DMS153 treated with DMSO at 0.1 percent for 48 hours (cell line): ENCODE measurements at regions not wholly inside any gene's neighbourhood (a gene's known extent, or its start where the extent isn't known, plus 50 kb on each side); places are given as distances from the start of the nearest gene placed in this dataset.
"Not testable (repeated sequence)": the region's sequence is repeated elsewhere in the genome, so short reads cannot be mapped to it uniquely, and the experiment has no call there.

ENCODE experiments used
- DNase-seq: peaks from one replicate; lab custom pipeline; 2025; ENCODE audit not compliant: unreplicated experiment; lab: John Stamatoyannopoulos, UW

DNA sequence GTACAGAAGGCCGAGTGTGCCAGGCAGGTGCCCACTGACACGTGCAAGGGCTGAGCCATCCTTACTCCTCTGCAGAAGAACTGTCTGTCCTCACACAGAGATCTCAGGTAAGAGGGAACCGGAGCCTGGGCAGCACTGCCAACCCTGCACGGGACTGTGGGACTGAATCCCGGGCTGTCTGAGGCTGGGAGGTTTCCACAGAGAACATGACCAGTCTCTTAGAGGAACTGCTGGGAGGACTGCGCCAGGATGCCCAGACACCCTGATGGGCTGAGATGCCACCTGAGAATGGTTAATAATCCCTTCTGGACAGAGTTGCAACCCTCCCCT, 302.9 kb upstream of the SFSWAP start:
- DNase-seq: no peak

DNA sequence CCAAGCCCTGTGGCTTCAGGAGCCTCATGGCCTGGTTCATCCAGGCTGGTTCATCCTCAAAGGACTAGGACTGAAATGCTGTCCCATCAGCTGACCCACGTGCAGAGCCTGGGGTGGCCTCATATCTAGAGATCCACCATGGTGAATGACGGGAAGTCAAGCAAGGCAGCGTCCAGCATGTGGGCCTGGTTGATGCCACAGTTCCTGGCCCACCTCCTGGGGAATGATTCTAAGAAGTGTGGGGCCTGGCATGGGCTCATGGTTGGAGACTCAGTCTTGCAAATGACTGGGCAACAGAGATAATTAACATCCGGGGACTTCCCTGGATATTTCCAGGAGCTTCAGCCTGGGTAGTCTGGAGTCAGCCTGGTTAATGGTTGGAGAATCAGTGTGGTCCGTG, 302.4 kb upstream of the SFSWAP start:
- no peak for DNase-seq

DNA sequence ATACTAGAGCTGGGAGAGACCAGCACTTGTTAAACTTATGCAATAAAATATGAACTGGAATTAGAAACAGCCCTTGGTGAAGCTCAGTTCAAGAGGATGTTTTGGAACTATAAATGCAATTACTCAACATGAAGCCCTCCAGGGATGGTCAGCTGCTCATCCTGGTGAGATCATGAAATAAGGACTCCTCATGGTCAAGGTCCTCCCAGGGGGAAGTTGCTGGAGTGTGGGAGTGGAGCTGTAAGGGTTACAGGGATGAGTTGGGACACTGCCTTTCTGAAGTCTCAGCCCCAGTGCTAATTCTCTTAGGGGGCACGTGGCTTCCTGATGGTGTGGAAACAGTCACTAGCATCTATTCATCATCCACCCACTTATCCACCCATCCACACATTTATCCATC, 301.7 kb upstream of the SFSWAP start:
- DNase-seq: no peak

DNA sequence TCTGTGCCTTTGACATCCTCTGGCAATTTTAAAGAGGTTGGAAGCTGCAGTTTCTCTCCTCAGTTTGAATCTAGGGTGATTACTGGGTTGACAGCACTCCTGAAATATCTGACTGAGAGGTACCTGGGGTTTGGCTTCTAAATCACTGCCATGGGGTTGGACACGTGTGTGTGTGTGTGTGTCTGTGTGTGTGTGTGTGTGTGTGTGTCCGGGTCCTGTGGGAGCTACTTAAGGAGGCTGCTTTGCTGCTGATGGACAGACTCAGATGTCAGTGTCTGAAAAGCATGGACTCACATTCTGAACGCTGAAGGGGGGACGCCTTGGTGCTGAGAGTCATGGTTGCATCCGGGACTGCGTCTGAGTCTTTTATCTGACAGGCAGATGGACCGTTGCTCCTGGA, 299.1 kb upstream of the SFSWAP start:
- DNase-seq: not testable (repeated sequence)

DNA sequence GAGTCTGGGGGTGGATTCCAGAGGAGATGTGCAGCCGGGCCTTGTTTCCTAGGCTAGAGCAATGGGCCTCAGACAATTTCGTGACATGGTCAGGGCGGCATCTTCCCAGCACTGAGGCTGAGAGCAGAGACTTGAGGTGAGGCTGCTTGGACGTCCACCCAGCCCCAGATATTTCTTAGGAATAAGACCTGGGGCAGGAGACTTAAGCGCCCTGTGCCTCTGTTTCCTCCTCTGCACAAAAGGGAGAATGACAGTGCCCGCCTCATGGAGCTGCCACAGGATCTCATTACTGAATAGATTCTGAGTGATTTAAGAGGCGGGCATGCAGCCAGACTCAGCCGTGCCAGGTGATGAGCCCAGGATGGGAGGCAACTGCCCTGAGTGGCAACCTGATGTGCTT, 297.9 kb upstream of the SFSWAP start:
- DNase-seq: no peak

DNA sequence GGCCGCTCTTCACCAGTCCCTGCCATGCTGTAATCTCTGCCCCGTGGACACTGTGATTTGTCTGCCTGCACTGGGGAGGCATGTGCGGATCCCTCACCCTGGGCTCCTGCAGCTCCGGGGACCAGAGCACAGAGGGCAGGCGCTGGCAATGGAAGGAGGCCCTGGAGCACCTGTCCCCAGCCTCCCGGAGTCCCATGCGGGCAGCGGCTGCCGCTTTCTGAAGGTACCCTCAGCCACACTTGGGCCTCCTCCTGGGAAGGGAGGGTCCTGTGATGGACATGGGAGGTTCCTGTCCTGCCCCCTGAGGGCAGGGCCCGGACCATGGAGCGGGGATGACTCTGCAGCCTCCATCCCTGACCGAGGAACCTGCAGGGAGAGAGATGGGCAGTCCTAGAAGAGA, 297.4 kb upstream of the SFSWAP start:
- no peak for DNase-seq

DNA sequence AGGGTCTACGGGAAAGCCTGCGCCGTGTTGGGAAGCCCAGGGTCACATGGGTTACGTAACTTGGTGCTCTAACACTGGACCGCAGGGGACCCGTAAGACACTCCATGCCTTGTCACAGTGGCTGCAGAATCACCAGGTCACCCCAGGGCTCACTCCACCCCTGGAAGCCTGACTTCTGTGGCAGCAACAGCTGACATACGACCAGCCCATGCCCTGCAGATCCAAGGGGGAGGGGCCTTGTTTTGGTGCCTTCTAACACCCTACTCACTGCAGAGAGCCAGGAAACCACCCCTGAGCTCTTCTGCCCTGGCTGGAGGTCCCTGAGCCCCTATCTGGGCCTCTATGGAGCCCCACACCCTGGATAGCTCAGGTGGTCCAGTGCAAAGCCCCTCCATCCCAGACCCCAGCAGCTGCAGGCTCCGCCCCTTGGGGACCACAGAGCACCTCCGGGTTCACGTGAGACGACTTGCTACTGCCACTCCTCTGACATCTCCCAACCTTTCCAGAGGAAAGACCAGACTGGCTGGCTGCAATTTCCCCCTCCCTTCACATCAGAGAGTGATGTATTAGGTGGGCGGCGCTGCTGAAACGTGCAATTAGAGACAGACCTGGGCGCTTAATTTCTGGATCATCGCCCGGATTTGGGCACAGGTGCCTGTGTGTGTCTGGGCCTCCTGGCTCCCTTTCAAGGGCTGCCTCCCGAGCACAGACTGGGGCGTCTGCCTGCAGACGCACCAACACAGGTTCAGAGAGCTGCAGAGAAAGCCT, 296.6 kb upstream of the SFSWAP start:
- not testable (repeated sequence) for DNase-seq

DNA sequence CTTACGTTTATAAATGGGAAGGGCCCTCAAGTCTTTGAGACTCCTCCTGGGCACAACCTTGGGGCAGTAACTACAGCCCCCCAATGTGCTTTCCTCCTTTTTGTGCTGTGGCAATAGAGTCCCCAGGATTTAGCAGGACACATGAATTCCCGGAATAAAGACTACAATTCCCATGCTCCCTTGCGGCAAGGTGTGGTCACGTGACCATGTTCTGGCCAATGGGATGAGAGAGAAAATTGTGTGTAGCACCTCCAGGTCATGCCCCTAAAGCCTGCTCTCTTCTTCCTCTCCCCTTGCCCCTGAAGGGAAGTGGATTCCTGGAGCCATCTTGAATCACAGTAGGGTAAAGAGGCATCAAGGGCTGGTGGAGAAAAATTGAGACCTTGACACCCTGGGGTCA, 295.1 kb upstream of the SFSWAP start:
- no peak for DNase-seq

DNA sequence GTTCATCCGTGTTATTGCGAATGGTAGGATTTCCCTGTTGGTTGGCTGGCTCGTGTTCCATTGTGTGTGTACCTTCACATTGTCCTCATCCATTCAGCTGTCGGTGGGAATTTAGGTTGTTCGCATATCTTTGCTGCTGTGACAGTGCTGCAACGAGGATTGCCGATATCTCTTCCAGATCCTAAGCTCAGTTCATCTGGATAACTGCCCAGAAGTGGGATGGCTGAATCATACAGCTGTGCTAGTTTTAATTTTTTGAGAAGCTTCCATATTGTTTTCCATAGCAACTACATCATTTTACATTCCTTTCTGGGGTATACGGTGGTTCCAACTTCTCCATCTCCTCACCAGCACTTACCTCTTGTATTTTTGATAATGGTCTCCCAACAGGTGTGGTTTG, 292.8 kb upstream of the SFSWAP start:
- DNase-seq: no peak

DNA sequence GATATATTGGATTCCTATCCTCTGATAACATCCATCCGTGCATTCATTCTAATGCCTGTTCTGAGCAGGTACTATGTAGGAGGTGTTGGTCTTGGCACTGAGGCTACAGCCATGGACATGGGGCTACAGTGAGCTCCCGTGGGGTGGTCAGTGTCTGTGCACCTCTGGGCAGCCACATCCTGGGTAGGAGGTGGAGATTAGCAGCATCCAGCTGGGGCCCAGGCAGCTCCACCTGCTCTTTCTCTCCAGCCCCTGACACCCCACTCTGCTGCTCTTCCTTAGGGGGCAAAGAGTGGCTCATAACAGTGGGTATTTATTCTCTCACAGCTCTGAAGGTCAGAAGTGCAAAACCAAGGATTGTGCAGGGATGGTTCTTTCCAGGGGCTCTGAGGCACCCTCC, 292.0 kb upstream of the SFSWAP start:
- no peak for DNase-seq

DNA sequence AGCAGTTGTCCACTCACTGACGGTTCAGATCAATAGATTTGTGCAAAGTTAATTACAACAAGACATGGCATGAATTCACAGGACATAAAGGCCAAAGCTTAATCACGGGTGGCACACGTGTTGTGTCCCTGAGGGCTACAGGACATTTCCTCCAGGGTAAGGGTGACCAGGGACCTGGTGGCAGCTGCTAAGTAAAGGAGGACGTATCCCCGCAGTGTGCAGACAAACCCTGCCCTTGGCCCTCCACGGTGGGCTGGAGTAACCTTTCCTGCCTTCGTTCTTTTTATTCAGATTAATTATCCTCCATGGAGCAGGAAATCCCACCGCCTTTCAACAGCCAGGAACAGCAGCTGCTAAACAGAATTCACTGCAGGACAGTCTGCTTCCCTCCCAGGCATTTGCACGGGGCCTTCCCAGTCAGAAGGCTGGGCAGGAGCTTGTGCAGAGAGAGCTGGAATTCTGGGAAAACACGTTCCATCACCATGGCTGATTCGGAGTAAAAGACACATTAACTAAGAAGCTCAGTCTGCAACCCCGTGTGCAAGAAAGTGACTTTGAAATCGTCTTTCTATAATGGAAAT, 289.9 kb upstream of the SFSWAP start:
- no peak for DNase-seq

DNA sequence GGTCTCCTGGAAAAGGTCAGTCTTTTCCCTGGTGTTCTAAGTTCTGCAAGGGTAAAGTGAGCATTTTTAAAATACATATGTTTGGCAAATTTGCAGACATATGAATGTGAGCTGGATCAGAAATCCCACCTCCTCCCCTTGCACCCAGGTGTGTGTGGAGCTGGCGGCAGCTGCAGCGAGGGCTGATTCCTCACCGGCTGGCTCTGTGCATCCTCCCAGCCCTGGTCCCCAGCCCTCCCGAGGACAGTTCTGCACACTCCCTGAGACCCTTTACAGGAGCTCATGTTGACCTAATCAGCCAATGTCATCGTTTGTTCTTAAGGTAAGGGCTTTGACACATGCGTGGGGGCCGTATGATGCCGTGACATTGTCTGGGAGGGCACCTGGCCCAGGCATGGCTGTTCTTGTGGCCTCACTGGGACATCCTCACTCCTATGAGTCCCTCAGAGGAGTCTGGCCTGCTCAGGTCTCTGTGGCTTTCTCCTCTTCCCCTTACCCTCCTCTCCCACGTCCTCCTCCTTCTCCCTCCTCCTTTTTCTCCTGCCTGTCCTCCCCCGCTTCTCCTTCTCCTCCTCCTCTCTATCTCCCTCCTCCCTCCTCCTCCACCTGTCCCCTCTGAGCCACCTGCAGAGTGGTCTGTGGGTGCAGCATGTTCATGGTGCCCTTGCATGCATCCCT, 289.2 kb upstream of the SFSWAP start:
- no peak for DNase-seq

DNA sequence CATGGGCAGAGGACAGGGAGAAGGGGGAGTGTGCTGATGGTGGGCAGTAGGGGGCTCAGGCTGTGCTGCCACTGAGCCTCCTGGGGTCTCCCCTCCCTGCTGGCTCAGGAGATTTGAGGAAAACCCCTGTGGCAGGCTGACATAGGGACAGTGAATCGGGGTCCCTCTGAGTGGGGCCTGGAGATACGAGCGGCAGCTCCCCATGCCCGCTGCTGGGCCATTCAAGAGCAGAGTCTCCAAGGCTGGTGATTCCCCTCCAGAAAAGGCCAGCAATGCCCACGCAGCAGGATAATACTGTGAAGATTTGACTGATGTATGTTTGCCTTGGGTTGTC, 288.7 kb upstream of the SFSWAP start:
- DNase-seq: no peak

DNA sequence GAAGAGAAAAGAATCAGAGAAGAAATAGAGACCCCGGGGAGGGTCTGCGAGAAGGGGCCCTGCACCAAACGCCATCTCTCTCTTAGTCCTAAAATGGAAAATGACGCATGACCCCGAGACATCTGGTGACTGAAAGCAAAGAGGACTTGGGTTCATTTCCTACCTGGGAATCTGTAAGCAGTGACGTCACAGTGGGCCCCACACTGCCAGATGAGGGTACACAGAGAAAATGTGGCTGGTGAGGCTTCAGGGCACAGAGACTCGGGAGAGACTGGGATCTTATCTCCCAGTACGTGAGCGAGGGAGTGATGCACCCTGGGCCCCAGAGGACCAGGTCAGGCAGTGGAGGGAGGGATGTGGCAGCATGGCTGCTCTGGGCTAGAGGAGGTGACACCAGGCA, 288.1 kb upstream of the SFSWAP start:
- no peak for DNase-seq

DNA sequence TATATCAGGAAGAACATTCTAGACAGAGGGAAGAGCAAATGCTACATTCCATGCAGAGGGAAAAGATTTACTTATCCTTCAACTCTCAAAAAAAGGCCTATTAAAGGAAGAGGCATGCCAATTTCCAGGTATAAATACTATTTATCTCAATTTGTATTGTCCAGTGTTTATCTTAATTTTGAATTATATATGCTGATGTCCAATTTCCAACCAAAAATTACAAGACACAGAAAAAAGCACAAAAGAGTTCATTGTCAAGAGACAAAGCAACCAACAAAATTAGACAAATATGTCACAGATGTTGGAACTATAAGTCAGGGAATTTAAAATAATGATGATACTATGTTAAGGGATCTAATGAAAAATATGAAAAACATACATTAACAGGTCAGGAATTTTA, 286.6 kb upstream of the SFSWAP start:
- no peak for DNase-seq

DNA sequence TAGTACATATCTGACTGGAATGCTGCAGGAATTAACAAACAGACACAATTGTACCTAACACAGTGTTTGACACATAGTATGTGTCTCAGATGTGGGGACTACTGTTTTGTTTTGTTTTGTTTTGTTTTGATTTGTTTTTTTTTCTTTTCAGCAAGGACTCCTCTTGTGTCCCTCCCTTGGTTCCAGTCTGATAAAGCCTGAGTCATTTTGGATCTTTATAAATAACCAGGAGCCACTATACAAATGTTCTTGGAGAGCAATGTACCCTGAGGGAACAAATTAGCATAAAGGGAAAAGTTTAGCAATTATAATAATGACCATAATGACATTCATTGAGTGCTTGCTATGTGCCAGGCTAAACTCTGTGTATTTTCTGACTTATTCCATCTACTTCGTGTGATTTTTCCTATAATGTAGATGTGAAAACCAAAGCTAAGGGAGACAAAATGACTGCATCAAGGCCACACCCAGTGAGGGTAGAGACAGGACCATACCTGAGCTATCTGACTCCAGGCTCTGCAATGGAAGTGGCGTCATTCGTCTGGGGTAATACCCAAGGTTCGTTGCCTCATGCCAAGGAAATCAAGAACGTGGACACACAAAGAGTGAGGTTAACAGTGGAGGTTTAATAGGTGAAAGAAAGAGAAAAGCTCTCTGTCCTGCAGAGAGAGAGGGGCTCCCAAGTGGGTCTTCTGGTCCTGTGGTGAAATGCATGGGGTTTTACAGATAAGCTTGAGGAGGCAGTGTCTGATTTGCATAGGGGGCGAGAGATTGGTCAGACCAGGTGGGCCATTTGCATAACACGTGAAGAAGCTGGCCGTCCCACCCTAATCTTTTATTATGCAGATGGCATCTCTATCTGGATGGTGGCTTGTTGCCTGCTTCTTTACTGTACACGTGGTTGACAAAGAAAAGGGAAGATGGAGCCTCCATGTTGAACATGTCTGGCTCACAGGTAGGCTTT, 285.5 kb upstream of the SFSWAP start:
- DNase-seq: no peak

DNA sequence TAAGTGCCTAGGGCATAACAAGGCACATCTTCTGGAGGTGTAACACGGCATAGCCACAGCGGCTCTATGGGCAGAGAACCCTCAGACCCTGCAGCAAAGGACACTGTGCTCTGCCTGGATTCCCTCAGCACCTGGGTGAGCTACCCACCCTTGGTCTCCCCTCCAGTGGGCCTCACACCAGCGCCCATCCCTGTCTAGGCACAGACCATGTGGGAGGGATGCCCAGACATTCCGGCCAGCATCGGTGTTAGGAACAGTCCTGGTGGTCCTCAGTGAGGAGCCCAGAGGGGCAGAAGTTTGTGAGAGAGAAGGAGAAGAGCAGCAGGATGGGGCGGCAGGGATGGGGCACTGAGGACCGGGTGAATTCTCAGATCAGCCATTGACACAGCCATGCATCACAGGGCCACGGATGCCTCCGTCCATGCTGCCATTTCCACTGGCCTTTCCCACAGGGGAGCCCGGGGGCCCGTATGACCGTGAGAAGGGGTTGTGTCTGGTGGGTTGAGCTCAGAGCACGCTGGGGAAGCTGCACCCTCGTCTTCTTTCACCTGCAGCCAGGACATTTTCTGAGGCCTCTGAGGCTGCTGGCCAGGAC, 282.7 kb upstream of the SFSWAP start:
- DNase-seq: no peak

DNA sequence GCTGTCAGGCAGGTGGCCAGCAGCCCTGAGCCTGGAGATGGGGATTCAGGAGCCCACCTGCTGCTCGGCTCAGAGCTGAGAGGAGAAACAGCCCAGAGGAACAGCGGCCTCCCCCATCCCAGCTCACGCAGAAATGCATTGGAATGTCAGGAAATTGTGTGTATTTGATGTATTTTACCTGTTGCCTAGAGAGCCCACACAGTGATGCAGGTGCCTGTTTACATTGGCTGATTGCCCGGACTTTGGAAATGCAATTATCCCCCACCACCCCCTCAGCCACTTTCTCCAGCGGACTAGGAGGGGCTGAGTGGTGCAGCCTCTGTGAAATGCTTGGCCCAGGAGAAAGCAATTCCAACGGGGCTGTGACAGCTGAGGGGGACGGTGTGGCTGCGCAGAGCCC, 281.7 kb upstream of the SFSWAP start:
- not testable (repeated sequence) for DNase-seq

DNA sequence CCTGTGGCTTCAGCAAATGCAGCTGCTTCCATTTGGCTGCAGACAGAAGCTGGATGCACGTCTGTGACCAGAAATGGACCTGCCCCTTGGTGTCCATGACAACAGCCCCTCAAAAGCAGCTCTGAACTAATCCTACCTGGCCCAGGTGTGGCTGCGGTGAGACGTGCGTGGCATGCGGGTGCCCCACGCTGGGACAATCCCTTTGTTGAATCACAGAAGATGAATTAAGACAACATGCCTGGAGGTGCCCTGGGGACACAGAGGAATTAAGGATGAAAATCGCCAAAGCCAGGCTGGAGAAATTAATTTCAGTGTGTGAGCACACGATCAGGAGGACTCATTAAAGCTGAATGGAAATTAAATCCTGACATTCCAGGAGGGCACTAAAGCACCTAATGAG, 281.2 kb upstream of the SFSWAP start:
- not testable (repeated sequence) for DNase-seq

DNA sequence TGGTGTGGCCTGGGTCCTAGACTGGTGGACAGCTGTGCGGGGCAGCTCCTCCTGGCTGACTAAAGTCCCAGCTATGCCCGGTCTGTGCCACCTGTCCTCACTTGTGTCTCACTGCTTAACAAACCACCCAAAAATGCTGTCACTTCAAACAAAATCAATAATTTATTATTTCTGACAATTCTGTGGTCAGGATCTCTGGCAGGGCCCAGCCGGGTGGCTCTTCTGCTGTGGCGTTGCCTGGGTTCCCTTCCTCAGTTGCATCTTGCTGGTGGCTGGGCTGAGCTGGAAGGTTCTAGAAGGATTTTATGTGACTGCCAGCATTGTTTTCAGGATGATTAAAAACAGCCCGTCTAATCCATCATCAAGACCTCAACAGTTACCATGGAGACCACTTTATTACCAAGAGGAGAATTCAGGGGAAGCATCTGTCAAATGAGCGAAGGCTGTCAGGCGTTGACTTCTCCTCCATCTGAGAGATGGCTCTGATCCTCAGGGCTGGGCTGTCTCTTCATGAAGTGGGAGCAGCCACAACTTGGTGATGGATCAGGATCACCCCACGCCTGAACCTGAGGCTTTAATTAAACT, 280.6 kb upstream of the SFSWAP start:
- DNase-seq: no peak

DNA sequence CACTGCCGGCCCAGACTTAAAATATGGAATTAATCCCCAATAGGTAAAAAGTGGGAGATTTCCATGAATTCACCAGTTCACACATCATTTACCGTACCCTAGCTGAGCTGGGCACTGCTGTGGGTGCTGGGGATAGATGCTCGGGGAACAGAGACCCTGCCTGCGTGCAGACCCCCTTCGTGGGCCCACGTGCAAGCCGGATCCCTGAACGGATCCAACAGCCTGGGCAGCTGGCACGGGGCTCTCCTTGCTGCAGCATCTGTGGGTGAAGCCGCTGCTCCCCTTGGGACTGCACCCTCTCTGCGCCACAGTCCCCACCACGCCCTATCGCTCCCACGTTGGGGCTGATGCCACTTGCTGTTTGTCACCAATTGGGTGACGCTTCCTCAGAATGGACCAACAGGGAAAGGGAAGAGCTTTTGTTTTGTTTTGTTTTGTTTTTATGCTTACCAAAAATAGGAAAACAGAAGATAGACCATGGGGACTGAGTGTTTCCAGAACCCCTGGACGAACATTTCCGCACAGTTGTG, 279.7 kb upstream of the SFSWAP start:
- DNase-seq: not testable (repeated sequence)
